HepG2 (cell line): ENCODE measurements at regions not wholly inside any gene's neighbourhood (a gene's known extent, or its start where the extent isn't known, plus 50 kb on each side); places are given as distances from the start of the nearest gene placed in this dataset.

Experiments
- ATAC-seq: fragments of 200-7000 bp; cut with Tn5 transposase; 3 replicates; pipeline ENCODE4 v1.9.1; 2020; ENCODE audit warnings: mild to moderate bottlenecking, moderate library complexity
- BruUV-seq: library from RNA; stranded (reverse); fragments of 400-500 nt; replicated peaks from 2 replicates; lab custom pipeline; 2021; lab: Mats Ljungman, UMichigan
- CTCF ChIA-PET: fragments of 300-600 bp; formaldehyde crosslinking; extraction: SDS; loops from one replicate; lab custom pipeline; 2021; ENCODE audit warnings: low total read pairs, inconsistent platforms, low intra/inter-chr PET ratio; lab: Yijun Ruan, JAX
- POLR2A ChIA-PET: fragments of 350-600 bp; sonication (Branson Sonifier 250); formaldehyde crosslinking; loops from one replicate; lab custom pipeline; 2020; ENCODE audit warnings: antibody characterized with exemption, inconsistent platforms; lab: Yijun Ruan, JAX
- DNase-seq: peaks from one replicate; pipeline ENCODE4 v3.0.0-alpha.2; 2015; ENCODE audit warnings: low spot score
- FAIRE-seq: peaks from 3 replicates; lab custom pipeline; 2011; peaks lifted over from hg19 to GRCh38; lab: Jason Lieb, UNC
- H2AFZ ChIP-seq: one replicate; pipeline ENCODE4 v1.6.1; 2011; ENCODE audit warnings: low read length, inconsistent platforms
- H3K27ac ChIP-seq: fragments of 300-600 bp; 3 replicates; pipeline ENCODE4 v1.8.0; 2011; ENCODE audit warnings: mixed run types, mild to moderate bottlenecking, mixed read lengths, low read length, inconsistent platforms; ENCODE audit not compliant: insufficient read depth; ENCODE audit errors: extremely low read length
- H3K27me3 ChIP-seq, 2 experiments: fragments of 200-600 bp in 1 of 2; 2 replicates in 1 of 2; 3 replicates in 1 of 2; pipeline versions ENCODE4 v1.6.0 to v1.8.0; 2011; ENCODE audit warnings: low read length in 2 of 2, mild to moderate bottlenecking in 2 of 2, moderate library complexity in 2 of 2, inconsistent platforms in 1 of 2; ENCODE audit not compliant: insufficient read depth in 2 of 2, control insufficient read depth in 1 of 2
- H3K36me3 ChIP-seq, 2 experiments: fragments of 200-600 bp in 1 of 2; replicated peaks in 1 of 2; 2 replicates in 1 of 2; 3 replicates in 1 of 2; pipeline versions ENCODE4 v1.5.1 to v1.8.0; 2011; ENCODE audit warnings: low read length in 2 of 2, inconsistent platforms in 1 of 2; ENCODE audit not compliant: insufficient read depth in 2 of 2, control insufficient read depth in 1 of 2
- H3K4me1 ChIP-seq: 2 replicates; pipeline ENCODE4 v1.5.1; 2012; ENCODE audit warnings: low read length, inconsistent platforms; ENCODE audit not compliant: insufficient read depth
- H3K4me2 ChIP-seq: 2 replicates; pipeline ENCODE4 v1.6.0; 2011; ENCODE audit warnings: low read depth, low read length, inconsistent platforms
- H3K4me3 ChIP-seq, 3 experiments: fragments of 200-600 bp in 1 of 3; sonication (generic), shearing (Covaris generic) in 1 of 3; replicated peaks in 1 of 3; 2 replicates each; pipeline ENCODE4 v1.5.1; 2011 to 2016; ENCODE audit warnings: low read length in 3 of 3, inconsistent platforms in 2 of 3, low read depth in 2 of 3, mild to moderate bottlenecking in 2 of 3, control low read depth in 1 of 3, mixed read lengths in 1 of 3; ENCODE audit not compliant: insufficient read depth in 1 of 3
- H3K79me2 ChIP-seq: one replicate; pipeline ENCODE4 v1.6.1; 2011; ENCODE audit warnings: low read length, inconsistent platforms; ENCODE audit not compliant: insufficient read depth
- H3K9ac ChIP-seq: 2 replicates; pipeline ENCODE4 v1.6.0; 2011; ENCODE audit warnings: mild to moderate bottlenecking, low read depth, low read length, inconsistent platforms; ENCODE audit not compliant: insufficient read depth
- H3K9me3 ChIP-seq: 2 replicates; pipeline ENCODE4 v1.5.1; 2012; ENCODE audit warnings: mild to moderate bottlenecking, low read length
- H4K20me1 ChIP-seq: 2 replicates; pipeline ENCODE4 v1.6.0; 2011; ENCODE audit warnings: inconsistent platforms, mild to moderate bottlenecking, low read length, moderate library complexity; ENCODE audit not compliant: insufficient read depth
- DMAP1 ChIP-seq: IDR thresholded peaks from 2 replicates; pipeline ENCODE4 v1.6.1; 2016
- GLI4 ChIP-seq: sonication (generic); formaldehyde crosslinking; IDR thresholded peaks from 2 replicates; pipeline ENCODE4 v1.5.1; 2020; ENCODE audit warnings: missing genetic modification reagents, mild to moderate bottlenecking, moderate library complexity, borderline replicate concordance
- MIER2 ChIP-seq: IDR thresholded peaks from 2 replicates; pipeline ENCODE4 v1.6.1; 2016; ENCODE audit warnings: missing biosample characterization, missing genetic modification reagents
- PRPF4 ChIP-seq: fragments of 200-400 bp; formaldehyde crosslinking; IDR thresholded peaks from 2 replicates; pipeline ENCODE4 v1.6.1; 2016; ENCODE audit warnings: low read length, low read depth; ENCODE audit not compliant: poor library complexity, severe bottlenecking
- SAFB2 ChIP-seq: sonication (generic); formaldehyde crosslinking; IDR thresholded peaks from 2 replicates; pipeline ENCODE4 v1.5.1; 2020; ENCODE audit warnings: missing genetic modification reagents, low read depth, mild to moderate bottlenecking, borderline replicate concordance
- TAF1 ChIP-seq: sonication (generic); formaldehyde crosslinking; IDR thresholded peaks from 2 replicates; pipeline ENCODE4 v1.4.0; 2020; ENCODE audit warnings: missing genetic modification reagents
- XBP1 ChIP-seq: sonication (generic); formaldehyde crosslinking; IDR thresholded peaks from 2 replicates; pipeline ENCODE4 v1.5.0; 2020; ENCODE audit warnings: missing genetic modification reagents
- ZFYVE20 ChIP-seq: sonication (generic); formaldehyde crosslinking; IDR thresholded peaks from 2 replicates; pipeline ENCODE4 v1.8.0; 2023; ENCODE audit warnings: low read depth, mild to moderate bottlenecking, moderate library complexity, missing genetic modification reagents, borderline replicate concordance
- WGBS: methylation state at CpG from one replicate; pipeline ENCODE4 v1.1.6; 2017; ENCODE audit warnings: low lambda C conversion rate; 5-methylcytosine and 5-hydroxymethylcytosine counted together
- in situ Hi-C: cut with HindIII; loops from 2 replicates; pipeline ENCODE4 v1.10.0; 2017; ENCODE audit warnings: low pct_unique_long_range_greater_than_20kb; ENCODE audit not compliant: extremely low pct_ligation_motif_present
- intact Hi-C: fragments of 100-400 bp; cut with micrococcal nuclease; formaldehyde crosslinking; loops from one replicate; pipeline ENCODE4 v1.10.0; 2022; ENCODE audit not compliant: unreplicated experiment

GRCh38 chr12:127106041-127106440 lies 1160.9 kb upstream of the TMEM132C start:
- Histone ChIP-seq H3K9ac (no peak overlapping the region), H3K9me3 (no peaks in the 10 kb centered on the region), H3K36me3 (no peaks in the 10 kb centered on the region), H4K20me1 (no peaks in the 10 kb centered on the region), H3K4me2 (no peak overlapping the region), H3K4me3 (no peak overlapping the region), H2AFZ (no peak overlapping the region), H3K27ac (no peak overlapping the region), H3K79me2 (no peaks in the 10 kb centered on the region), H3K4me1 (no peaks in the 10 kb centered on the region), H3K27me3 (no peaks in the 10 kb centered on the region)
- intact Hi-C loops (loop anchor here (5.0 kb wide), 1 partner anchor 1574 kb away; no protein-coding TSS in a partner anchor), in situ Hi-C loops (loop anchor here (25.0 kb wide), 2 partner anchors 281 to 581 kb away; no protein-coding TSS in a partner anchor)
- CTCF ChIA-PET: no interaction called here
- FAIRE-seq: no peak
- 21% methylated on average over 3 of the region's 3 CpGs for WGBS
- no peak for ATAC-seq
- POLR2A ChIA-PET: no interaction called here
- no TSS peak for BruUV-seq
- no peak for TF ChIP-seq MIER2 (CRISPR knock-in tag)
- TF ChIP-seq GLI4: no peak
- no peak for TF ChIP-seq ZFYVE20 (CRISPR knock-in tag)
- no peak for TF ChIP-seq PRPF4
- DNase-seq: no peak

GRCh38 chr12:127106697-127107096 lies 1160.3 kb upstream of the TMEM132C start:
- intact Hi-C loops: loop anchor here (5.0 kb wide), 1 partner anchor 1574 kb away; no protein-coding TSS in a partner anchor
- Histone ChIP-seq H3K9me3 (no peaks in the 10 kb centered on the region), H3K27me3 (no peaks in the 10 kb centered on the region), H3K27ac (no peak overlapping the region)
- CTCF ChIA-PET: no interaction called here
- no TSS peak for BruUV-seq
- TF ChIP-seq XBP1 (CRISPR knock-in tag): no peak
- TF ChIP-seq SAFB2 (CRISPR knock-in tag): no peak
- no peak for TF ChIP-seq TAF1
- TF ChIP-seq DMAP1: no peak
- TF ChIP-seq, all 625 proteins: peak for 0
- H4K20me1 ChIP-seq: no peaks in the 10 kb centered on the region
- no peak overlapping the region for H3K4me3 ChIP-seq
- DNase-seq (no peak), ATAC-seq (no peak), FAIRE-seq (no peak)
- H3K4me2 ChIP-seq: no peak overlapping the region
- WGBS: 0% methylated on average over 1 of the region's 1 CpG
- H3K36me3 ChIP-seq: no peaks in the 10 kb centered on the region
- POLR2A ChIA-PET: no interaction called here
- H2AFZ ChIP-seq: no peak overlapping the region
- in situ Hi-C loops: loop anchor here (25.0 kb wide), 2 partner anchors 281 to 581 kb away; no protein-coding TSS in a partner anchor
- no peaks in the 10 kb centered on the region for H3K4me1 ChIP-seq
- H3K79me2 ChIP-seq: no peaks in the 10 kb centered on the region
- H3K9ac ChIP-seq: no peak overlapping the region
